Renal pelvis (tissue), 1 donor: ENCODE measurements at regions not wholly inside any gene's neighbourhood (a gene's known extent, or its start where the extent isn't known, plus 50 kb on each side); places are given as distances from the start of the nearest gene placed in this dataset.
"Not testable (repeated sequence)": the region's sequence is repeated elsewhere in the genome, so short reads cannot be mapped to it uniquely, and the experiment has no call there.

Experiments used
- DNase-seq: peaks from one replicate; pipeline ENCODE4 v3.0.0-alpha.2; 2013

GRCh38 chr4:154164931-154165839 is 326.4 kb downstream of the DCHS2 start:
- DNase-seq = no peak

- peak; percentile 15 for DNase-seq
These were observed 330.9 kb downstream of the DCHS2 start for GRCh38 chr4:154160519-154161301.

GRCh38 chr4:154158361-154159155 is 333.0 kb downstream of the DCHS2 start:
- no peak for DNase-seq

GRCh38 chr4:154152546-154152945 is 339.1 kb downstream of the DCHS2 start:
- no peak for DNase-seq

GRCh38 chr4:154149236-154149635 is 342.4 kb downstream of the DCHS2 start:
- not testable (repeated sequence) for DNase-seq

- DNase-seq = no peak
These were observed 347.9 kb downstream of the DCHS2 start for GRCh38 chr4:154143720-154144119.

- no peak for DNase-seq
These were observed 348.9 kb downstream of the DCHS2 start for GRCh38 chr4:154142664-154143063.

GRCh38 chr4:154140869-154141268 is 350.7 kb downstream of the DCHS2 start:
- DNase-seq = no peak

- no peak for DNase-seq
These were observed 348.5 kb upstream of the SFRP2 start for GRCh38 chr4:154137320-154137905.

- DNase-seq = no peak
These were observed 346.7 kb upstream of the SFRP2 start for GRCh38 chr4:154135576-154135975.

- no peak for DNase-seq
These were observed 343.5 kb upstream of the SFRP2 start for GRCh38 chr4:154132406-154132805.

GRCh38 chr4:154126276-154126675 is 337.4 kb upstream of the SFRP2 start:
- no peak for DNase-seq

- DNase-seq = no peak
These were observed 336.5 kb upstream of the SFRP2 start for GRCh38 chr4:154125340-154125739.

GRCh38 chr4:154124539-154125255 is 335.8 kb upstream of the SFRP2 start:
- DNase-seq = no peak

- no peak for DNase-seq
These were observed 335.0 kb upstream of the SFRP2 start for GRCh38 chr4:154123897-154124296.

- DNase-seq = no peak
These were observed 331.9 kb upstream of the SFRP2 start for GRCh38 chr4:154120690-154121345.

- no peak for DNase-seq
These were observed 331.3 kb upstream of the SFRP2 start for GRCh38 chr4:154120006-154120676.

- DNase-seq = no peak
These were observed 330.4 kb upstream of the SFRP2 start for GRCh38 chr4:154119317-154119716.

- not testable (repeated sequence) for DNase-seq
These were observed 328.8 kb upstream of the SFRP2 start for GRCh38 chr4:154117726-154118125.

- DNase-seq = no peak
These were observed 318.5 kb upstream of the SFRP2 start for GRCh38 chr4:154107337-154107736.
